HepG2 (cell line): ENCODE measurements at regions not wholly inside any gene's neighbourhood (a gene's known extent, or its start where the extent isn't known, plus 50 kb on each side); places are given as distances from the start of the nearest gene placed in this dataset.

Source experiments
- CREM ChIP-seq, 2 experiments: sonication (generic) in 1 of 2; formaldehyde crosslinking in 1 of 2; IDR thresholded peaks; 2 replicates each; pipeline versions ENCODE4 v1.4.0 to v1.6.1; 2016 to 2020; ENCODE audit warnings: antibody characterized with exemption in 1 of 2, mild to moderate bottlenecking in 1 of 2, missing genetic modification reagents in 1 of 2
- GABPA ChIP-seq, 2 experiments: IDR thresholded peaks; 2 replicates each; pipeline ENCODE4 v1.6.1; 2011 to 2016; ENCODE audit warnings: low read depth in 2 of 2, low read length in 1 of 2, missing biosample characterization in 1 of 2, missing genetic modification characterization in 1 of 2
- KLF16 ChIP-seq, 2 experiments: sonication (generic) in 1 of 2; formaldehyde crosslinking in 1 of 2; IDR thresholded peaks; 2 replicates each; pipeline versions ENCODE4 v1.6.1 to v1.8.0; 2016 to 2023; ENCODE audit warnings: missing genetic modification reagents in 2 of 2, missing compliant biosample characterization in 1 of 2
- NR1H2 ChIP-seq: sonication (generic); formaldehyde crosslinking; IDR thresholded peaks from 2 replicates; pipeline ENCODE4 v1.8.1; 2022; ENCODE audit warnings: low read depth, missing genetic modification reagents, borderline replicate concordance
- RNF2 ChIP-seq: fragments of 450-650 bp; conservative IDR thresholded peaks from 2 replicates; pipeline ENCODE4 v1.6.1; 2016; ENCODE audit warnings: low read depth
- SP1 ChIP-seq, 2 experiments: fragments of 450-650 bp in 1 of 2; sonication (generic) in 1 of 2; formaldehyde crosslinking in 1 of 2; IDR thresholded peaks; 2 replicates each; pipeline versions ENCODE4 v1.4.0 to v1.6.1; 2016 to 2020; ENCODE audit warnings: missing genetic modification reagents in 1 of 2
- SUZ12 ChIP-seq: fragments of 150-350 bp; IDR thresholded peaks from 2 replicates; pipeline ENCODE4 v1.6.1; 2014; ENCODE audit warnings: low read depth, low read length
- TF ChIP-seq, protein P1 (sequence below): sonication (generic); formaldehyde crosslinking; IDR thresholded peaks from 2 replicates; pipeline ENCODE4 v1.5.0; 2020; ENCODE audit warnings: mild to moderate bottlenecking, missing genetic modification reagents, moderate library complexity
- TF ChIP-seq, protein P2 (sequence below): IDR thresholded peaks from 2 replicates; pipeline ENCODE4 v1.6.1; 2012; ENCODE audit warnings: inconsistent platforms
- TF ChIP-seq, protein P3 (sequence below): sonication (generic); formaldehyde crosslinking; IDR thresholded peaks from 2 replicates; pipeline ENCODE4 v1.5.0; 2020; ENCODE audit warnings: mild to moderate bottlenecking, missing genetic modification reagents
- TF ChIP-seq, protein P4 (sequence below): sonication (generic); formaldehyde crosslinking; IDR thresholded peaks from 2 replicates; pipeline ENCODE4 v1.5.1; 2020; ENCODE audit warnings: mild to moderate bottlenecking, missing genetic modification reagents

DNA sequence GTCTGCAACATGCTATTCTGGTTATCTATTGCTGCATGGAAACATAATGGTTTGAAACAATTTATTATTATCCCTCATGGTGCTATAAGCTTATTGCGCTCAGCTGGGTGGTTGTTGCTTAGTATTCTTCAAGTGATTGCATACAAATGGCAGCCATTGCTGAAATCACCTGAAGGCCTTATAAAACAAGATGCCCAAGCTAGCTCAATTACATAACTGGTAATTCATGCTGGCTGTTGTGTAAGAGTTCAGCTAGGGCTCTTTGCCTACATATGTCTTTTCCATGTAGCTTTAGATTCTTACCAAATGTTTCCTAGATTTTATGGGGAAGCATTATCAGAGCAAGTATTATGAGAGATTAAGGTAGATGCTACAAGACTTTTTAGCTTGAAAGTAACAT lies 644.0 kb upstream of the CBLB start:
- TF ChIP-seq SUZ12: no peak
- TF ChIP-seq, protein P1, sequence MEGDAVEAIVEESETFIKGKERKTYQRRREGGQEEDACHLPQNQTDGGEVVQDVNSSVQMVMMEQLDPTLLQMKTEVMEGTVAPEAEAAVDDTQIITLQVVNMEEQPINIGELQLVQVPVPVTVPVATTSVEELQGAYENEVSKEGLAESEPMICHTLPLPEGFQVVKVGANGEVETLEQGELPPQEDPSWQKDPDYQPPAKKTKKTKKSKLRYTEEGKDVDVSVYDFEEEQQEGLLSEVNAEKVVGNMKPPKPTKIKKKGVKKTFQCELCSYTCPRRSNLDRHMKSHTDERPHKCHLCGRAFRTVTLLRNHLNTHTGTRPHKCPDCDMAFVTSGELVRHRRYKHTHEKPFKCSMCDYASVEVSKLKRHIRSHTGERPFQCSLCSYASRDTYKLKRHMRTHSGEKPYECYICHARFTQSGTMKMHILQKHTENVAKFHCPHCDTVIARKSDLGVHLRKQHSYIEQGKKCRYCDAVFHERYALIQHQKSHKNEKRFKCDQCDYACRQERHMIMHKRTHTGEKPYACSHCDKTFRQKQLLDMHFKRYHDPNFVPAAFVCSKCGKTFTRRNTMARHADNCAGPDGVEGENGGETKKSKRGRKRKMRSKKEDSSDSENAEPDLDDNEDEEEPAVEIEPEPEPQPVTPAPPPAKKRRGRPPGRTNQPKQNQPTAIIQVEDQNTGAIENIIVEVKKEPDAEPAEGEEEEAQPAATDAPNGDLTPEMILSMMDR: no peak
- no peak for TF ChIP-seq CREM (IDR thresholded peaks at IDR 0.05)
- no peak for TF ChIP-seq CREM (CRISPR knock-in tag; IDR thresholded peaks at IDR 0.05)
- TF ChIP-seq, protein P2, sequence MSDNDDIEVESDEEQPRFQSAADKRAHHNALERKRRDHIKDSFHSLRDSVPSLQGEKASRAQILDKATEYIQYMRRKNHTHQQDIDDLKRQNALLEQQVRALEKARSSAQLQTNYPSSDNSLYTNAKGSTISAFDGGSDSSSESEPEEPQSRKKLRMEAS: no peak
- TF ChIP-seq KLF16 (CRISPR knock-in tag; IDR thresholded peaks at IDR 0.05): no peak
- TF ChIP-seq, protein P3, sequence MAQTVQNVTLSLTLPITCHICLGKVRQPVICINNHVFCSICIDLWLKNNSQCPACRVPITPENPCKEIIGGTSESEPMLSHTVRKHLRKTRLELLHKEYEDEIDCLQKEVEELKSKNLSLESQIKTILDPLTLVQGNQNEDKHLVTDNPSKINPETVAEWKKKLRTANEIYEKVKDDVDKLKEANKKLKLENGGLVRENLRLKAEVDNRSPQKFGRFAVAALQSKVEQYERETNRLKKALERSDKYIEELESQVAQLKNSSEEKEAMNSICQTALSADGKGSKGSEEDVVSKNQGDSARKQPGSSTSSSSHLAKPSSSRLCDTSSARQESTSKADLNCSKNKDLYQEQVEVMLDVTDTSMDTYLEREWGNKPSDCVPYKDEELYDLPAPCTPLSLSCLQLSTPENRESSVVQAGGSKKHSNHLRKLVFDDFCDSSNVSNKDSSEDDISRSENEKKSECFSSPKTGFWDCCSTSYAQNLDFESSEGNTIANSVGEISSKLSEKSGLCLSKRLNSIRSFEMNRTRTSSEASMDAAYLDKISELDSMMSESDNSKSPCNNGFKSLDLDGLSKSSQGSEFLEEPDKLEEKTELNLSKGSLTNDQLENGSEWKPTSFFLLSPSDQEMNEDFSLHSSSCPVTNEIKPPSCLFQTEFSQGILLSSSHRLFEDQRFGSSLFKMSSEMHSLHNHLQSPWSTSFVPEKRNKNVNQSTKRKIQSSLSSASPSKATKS: no peak
- TF ChIP-seq, protein P4, sequence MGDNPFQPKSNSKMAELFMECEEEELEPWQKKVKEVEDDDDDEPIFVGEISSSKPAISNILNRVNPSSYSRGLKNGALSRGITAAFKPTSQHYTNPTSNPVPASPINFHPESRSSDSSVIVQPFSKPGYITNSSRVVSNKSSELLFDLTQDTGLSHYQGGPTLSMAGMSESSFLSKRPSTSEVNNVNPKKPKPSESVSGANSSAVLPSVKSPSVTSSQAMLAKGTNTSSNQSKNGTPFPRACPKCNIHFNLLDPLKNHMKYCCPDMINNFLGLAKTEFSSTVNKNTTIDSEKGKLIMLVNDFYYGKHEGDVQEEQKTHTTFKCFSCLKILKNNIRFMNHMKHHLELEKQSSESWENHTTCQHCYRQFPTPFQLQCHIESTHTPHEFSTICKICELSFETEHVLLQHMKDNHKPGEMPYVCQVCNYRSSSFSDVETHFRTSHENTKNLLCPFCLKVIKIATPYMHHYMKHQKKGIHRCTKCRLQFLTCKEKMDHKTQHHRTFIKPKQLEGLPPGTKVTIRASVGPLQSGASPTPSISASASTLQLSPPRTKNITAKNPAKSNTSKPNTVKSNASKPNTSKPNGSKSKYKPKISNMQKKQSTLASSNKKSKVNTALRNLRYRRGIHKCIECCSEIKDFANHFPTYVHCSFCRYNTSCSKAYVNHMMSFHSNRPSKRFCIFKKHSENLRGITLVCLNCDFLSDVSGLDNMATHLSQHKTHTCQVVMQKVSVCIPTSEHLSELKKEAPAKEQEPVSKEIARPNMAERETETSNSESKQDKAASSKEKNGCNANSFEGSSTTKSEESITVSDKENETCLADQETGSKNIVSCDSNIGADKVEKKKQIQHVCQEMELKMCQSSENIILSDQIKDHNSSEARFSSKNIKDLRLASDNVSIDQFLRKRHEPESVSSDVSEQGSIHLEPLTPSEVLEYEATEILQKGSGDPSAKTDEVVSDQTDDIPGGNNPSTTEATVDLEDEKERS (CRISPR knock-in tag): no peak
- TF ChIP-seq GABPA (IDR thresholded peaks at IDR 0.05; ENCODE audit: low read depth, low read length): no peak
- no peak for TF ChIP-seq GABPA (CRISPR knock-in tag; IDR thresholded peaks at IDR 0.05; ENCODE audit: low read depth)
- TF ChIP-seq RNF2: no peak
- no peak for TF ChIP-seq NR1H2 (CRISPR knock-in tag)
- no peak for TF ChIP-seq SP1 (IDR thresholded peaks at IDR 0.05)
- TF ChIP-seq SP1 (CRISPR knock-in tag; IDR thresholded peaks at IDR 0.05): no peak
